Lung (tissue), 11 donors: ENCODE measurements at regions not wholly inside any gene's neighbourhood (a gene's known extent, or its start where the extent isn't known, plus 50 kb on each side); places are given as distances from the start of the nearest gene placed in this dataset.

Experiments
- ATAC-seq: fragments of 200-7000 bp; cut with Tn5 transposase; one replicate; pipeline ENCODE4 v1.9.1; 2020; ENCODE audit warnings: moderate number of reproducible peaks; ENCODE audit not compliant: insufficient read depth, low FRiP score
- DNase-seq, 3 donors: peaks; one replicate each; pipeline ENCODE4 v3.0.0-alpha.2; 2013 to 2017
- H3K27ac ChIP-seq, 2 donors: one replicate each; pipeline ENCODE4 v1.5.1; 2013; ENCODE audit warnings: mild to moderate bottlenecking in 2 of 2, moderate library complexity in 2 of 2, control low read depth in 1 of 2, inconsistent platforms in 1 of 2, low read depth in 1 of 2, low read length in 1 of 2
- H3K27me3 ChIP-seq, 3 donors: one replicate each; pipeline ENCODE4 v1.5.1; 2013; ENCODE audit warnings: low read length in 2 of 3; ENCODE audit not compliant: control insufficient read depth in 3 of 3, insufficient read depth in 3 of 3
- H3K36me3 ChIP-seq, 4 donors: one replicate each; pipeline ENCODE4 v1.5.1; 2013; ENCODE audit warnings: low read length in 4 of 4, mild to moderate bottlenecking in 1 of 4, moderate library complexity in 1 of 4; ENCODE audit not compliant: control insufficient read depth in 4 of 4, insufficient read depth in 4 of 4
- H3K4me1 ChIP-seq, 5 donors: one replicate each; pipeline ENCODE4 v1.5.1; 2013; ENCODE audit warnings: low read length in 5 of 5, mild to moderate bottlenecking in 2 of 5, moderate library complexity in 1 of 5; ENCODE audit not compliant: control insufficient read depth in 5 of 5, insufficient read depth in 5 of 5
- H3K4me3 ChIP-seq: one replicate; pipeline ENCODE4 v1.5.1; 2013; ENCODE audit warnings: mild to moderate bottlenecking, control low read depth, moderate library complexity
- H3K9ac ChIP-seq, 2 donors: one replicate each; pipeline ENCODE4 v1.5.1; 2013; ENCODE audit warnings: low read length in 2 of 2, control low read depth in 1 of 2; ENCODE audit not compliant: insufficient read depth in 1 of 2
- H3K9me3 ChIP-seq, 4 donors: one replicate each; pipeline ENCODE4 v1.5.1; 2013; ENCODE audit warnings: low read length in 3 of 4, mild to moderate bottlenecking in 1 of 4, moderate library complexity in 1 of 4; ENCODE audit not compliant: control insufficient read depth in 4 of 4, insufficient read depth in 3 of 4
- WGBS, 2 donors: extraction: QIAGEN DNeasy Blood & Tissue Kit; methylation state at CpG; one replicate each; pipeline ENCODE4 v1.1.7; 2013; 5-methylcytosine and 5-hydroxymethylcytosine counted together
- TF ChIP-seq, protein P1 (sequence below): IDR thresholded peaks from 2 replicates; pipeline ENCODE4 v1.5.1; 2012; ENCODE audit warnings: mild to moderate bottlenecking; ENCODE audit errors: control extremely low read depth, extremely low read depth
- donor health status: control.
- donor health status: control.
- donor health status: Bipolar disorder and iron deficiency.
- donor health status: healthy.
- donor health status: DM: yes; HTN: yes; CAD: no.

GRCh38 chr2:7363906-7364305, 446.7 kb downstream of the RNF144A start:
- Histone ChIP-seq H3K9me3 (peaks cover 0 to 1% (median 0%) of the 10 kb centered on the region in 4 donors), H3K27me3 (no peaks in the 10 kb centered on the region), H3K36me3 (no peaks in the 10 kb centered on the region), H3K4me1 (no peaks in the 10 kb centered on the region), H3K4me3 (no peak overlapping the region), H3K27ac (no peak overlapping the region), H3K9ac (no peak overlapping the region)
- DNase-seq (no peak), ATAC-seq (no peak)
- TF ChIP-seq, protein P1, sequence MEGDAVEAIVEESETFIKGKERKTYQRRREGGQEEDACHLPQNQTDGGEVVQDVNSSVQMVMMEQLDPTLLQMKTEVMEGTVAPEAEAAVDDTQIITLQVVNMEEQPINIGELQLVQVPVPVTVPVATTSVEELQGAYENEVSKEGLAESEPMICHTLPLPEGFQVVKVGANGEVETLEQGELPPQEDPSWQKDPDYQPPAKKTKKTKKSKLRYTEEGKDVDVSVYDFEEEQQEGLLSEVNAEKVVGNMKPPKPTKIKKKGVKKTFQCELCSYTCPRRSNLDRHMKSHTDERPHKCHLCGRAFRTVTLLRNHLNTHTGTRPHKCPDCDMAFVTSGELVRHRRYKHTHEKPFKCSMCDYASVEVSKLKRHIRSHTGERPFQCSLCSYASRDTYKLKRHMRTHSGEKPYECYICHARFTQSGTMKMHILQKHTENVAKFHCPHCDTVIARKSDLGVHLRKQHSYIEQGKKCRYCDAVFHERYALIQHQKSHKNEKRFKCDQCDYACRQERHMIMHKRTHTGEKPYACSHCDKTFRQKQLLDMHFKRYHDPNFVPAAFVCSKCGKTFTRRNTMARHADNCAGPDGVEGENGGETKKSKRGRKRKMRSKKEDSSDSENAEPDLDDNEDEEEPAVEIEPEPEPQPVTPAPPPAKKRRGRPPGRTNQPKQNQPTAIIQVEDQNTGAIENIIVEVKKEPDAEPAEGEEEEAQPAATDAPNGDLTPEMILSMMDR, result no peak
- 75 to 77% methylated on average over 3 of the region's 3 CpGs for WGBS, 2 donors

DNA sequence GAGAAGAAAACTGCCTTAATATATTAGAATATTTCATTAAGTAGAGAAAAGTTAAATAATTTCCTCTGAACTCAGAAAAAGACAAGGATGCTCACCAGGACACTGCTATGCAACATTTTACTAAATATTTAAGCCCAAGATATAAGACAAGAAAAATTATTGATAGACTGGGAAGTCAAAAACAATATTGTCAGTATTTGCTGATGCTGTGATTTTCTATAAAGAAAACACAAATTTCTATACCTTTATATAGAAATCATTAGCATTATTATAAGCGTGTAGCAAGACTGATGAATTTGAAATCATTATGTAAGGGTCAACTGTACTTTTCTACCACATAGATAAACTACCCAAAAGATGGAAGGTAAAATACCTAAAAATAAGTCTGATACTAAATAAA, 451.0 kb downstream of the RNF144A start:
- WGBS, 2 donors, result 93 to 98% methylated on average over 1 of the region's 1 CpG
- ATAC-seq, result no peak
- Histone ChIP-seq H3K36me3 (no peaks in the 10 kb centered on the region), H3K4me3 (no peak overlapping the region), H3K4me1 (no peaks in the 10 kb centered on the region), H3K9ac (no peak overlapping the region), H3K27me3 (no peaks in the 10 kb centered on the region), H3K9me3 (peaks cover 0 to 4% (median 0%) of the 10 kb centered on the region in 4 donors), H3K27ac (no peak overlapping the region)
- TF ChIP-seq, protein P1, result no peak
- DNase-seq, result no peak

DNA sequence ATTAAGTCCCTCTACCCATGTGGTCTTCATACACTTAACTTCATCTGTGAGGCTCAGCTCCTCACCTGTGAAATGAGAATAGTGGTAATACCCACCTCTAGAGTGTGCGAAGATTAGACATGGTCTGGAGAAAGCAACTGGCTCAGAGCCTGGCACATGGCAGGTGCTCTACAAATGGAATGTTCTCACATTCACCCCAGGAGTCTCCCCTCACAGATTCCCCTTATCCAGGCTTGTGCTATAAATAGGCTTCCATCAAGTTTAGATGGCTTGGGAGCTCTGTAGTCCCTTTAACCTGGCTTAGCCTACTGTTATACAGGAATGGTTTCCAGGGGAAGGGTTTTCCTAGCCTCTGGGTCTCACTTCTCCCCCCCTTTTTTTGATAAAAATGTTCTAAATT, 455.9 kb downstream of the RNF144A start:
- no peaks in the 10 kb centered on the region for H3K36me3 ChIP-seq
- H3K9me3 ChIP-seq, result peaks cover 0 to 4% (median 0%) of the 10 kb centered on the region in 4 donors
- TF ChIP-seq, protein P1, result no peak
- no peak overlapping the region for H3K4me3 ChIP-seq
- H3K4me1 ChIP-seq, result peaks cover 0 to 1% (median 0%) of the 10 kb centered on the region in 5 donors
- H3K9ac ChIP-seq, result no peak overlapping the region
- no peak overlapping the region for H3K27ac ChIP-seq
- no peak for DNase-seq
- ATAC-seq, result no peak
- H3K27me3 ChIP-seq, result no peaks in the 10 kb centered on the region
- 98 to 100% methylated on average over 1 of the region's 1 CpG for WGBS, 2 donors

- H3K27ac ChIP-seq, result no peak overlapping the region
- no peak overlapping the region for H3K4me3 ChIP-seq
These were observed 458.7 kb downstream of the RNF144A start for GRCh38 chr2:7375901-7376300.

More at GRCh38 chr2:7375901-7376300, 458.7 kb downstream of the RNF144A start:
- no peaks in the 10 kb centered on the region for H3K36me3 ChIP-seq
- no peaks in the 10 kb centered on the region for H3K9me3 ChIP-seq
- DNase-seq (no peak), ATAC-seq (no peak)
- H3K4me1 ChIP-seq, result peaks cover 0 to 3% (median 0%) of the 10 kb centered on the region in 5 donors
- H3K9ac ChIP-seq, result no peak overlapping the region
- no peaks in the 10 kb centered on the region for H3K27me3 ChIP-seq
- TF ChIP-seq, protein P1, result no peak
